GM23338 (cell line): ENCODE measurements at regions not wholly inside any gene's neighbourhood (a gene's known extent, or its start where the extent isn't known, plus 50 kb on each side); places are given as distances from the start of the nearest gene placed in this dataset.
A peak's percentile ranks its signal among the peaks of the same experiment; 100 is the strongest.
"Not testable (repeated sequence)": the region's sequence is repeated elsewhere in the genome, so short reads cannot be mapped to it uniquely, and the experiment has no call there.

Experiments used
- ATAC-seq: fragments of 200-7000 bp; cut with Tn5 transposase; 3 replicates; pipeline ENCODE4 v1.9.1; 2020
- DNase-seq: peaks from one replicate; pipeline ENCODE4 v3.0.0-alpha.2; 2015; ENCODE audit warnings: low spot score
- H2AFZ ChIP-seq: fragments of 200-600 bp; sonication (generic); 2 replicates; pipeline ENCODE4 v1.8.0; 2016; ENCODE audit warnings: antibody characterized with exemption, mild to moderate bottlenecking, moderate library complexity
- H3F3A ChIP-seq: fragments of 200-600 bp; sonication (generic); replicated peaks from 2 replicates; pipeline ENCODE4 v1.8.0; 2017; ENCODE audit warnings: antibody characterized with exemption, mixed run types, low read depth
- H3K27ac ChIP-seq: fragments of 200-600 bp; sonication (generic); 2 replicates; pipeline ENCODE4 v1.6.1; 2016; ENCODE audit warnings: low read depth
- H3K27me3 ChIP-seq: fragments of 200-600 bp; sonication (generic); 2 replicates; pipeline ENCODE4 v1.8.0; 2016; ENCODE audit warnings: mild to moderate bottlenecking, mixed run types, moderate library complexity; ENCODE audit not compliant: insufficient read depth
- H3K36me3 ChIP-seq: fragments of 200-600 bp; sonication (generic); 2 replicates; pipeline ENCODE4 v1.8.0; 2016; ENCODE audit warnings: mild to moderate bottlenecking; ENCODE audit not compliant: insufficient read depth
- H3K4me1 ChIP-seq: fragments of 200-600 bp; sonication (generic); 2 replicates; pipeline ENCODE4 v1.8.0; 2016; ENCODE audit warnings: mild to moderate bottlenecking, moderate library complexity; ENCODE audit not compliant: insufficient read depth
- H3K4me2 ChIP-seq: fragments of 200-600 bp; sonication (generic); 2 replicates; pipeline ENCODE4 v1.7.1; 2017; ENCODE audit warnings: mixed run types
- H3K4me3 ChIP-seq: fragments of 200-600 bp; sonication (generic); 2 replicates; pipeline ENCODE4 v1.6.1; 2016; ENCODE audit warnings: mixed run types
- H3K79me2 ChIP-seq: fragments of 200-600 bp; sonication (generic); replicated peaks from 2 replicates; pipeline ENCODE4 v1.8.0; 2017; ENCODE audit warnings: mild to moderate bottlenecking; ENCODE audit not compliant: insufficient read depth
- H3K9me2 ChIP-seq: fragments of 200-600 bp; sonication (generic); 2 replicates; pipeline ENCODE4 v1.8.0; 2017; ENCODE audit not compliant: insufficient read depth
- H4K20me1 ChIP-seq: fragments of 200-600 bp; sonication (generic); replicated peaks from 2 replicates; pipeline ENCODE4 v1.8.0; 2017; ENCODE audit warnings: mild to moderate bottlenecking; ENCODE audit not compliant: insufficient read depth
- H3K27ac Mint-ChIP-seq: 2 replicates; pipeline ENCODE4 v1.8.0; 2020; ENCODE audit warnings: inconsistent platforms, mild to moderate bottlenecking, moderate library complexity, mixed read lengths
- H3K27me3 Mint-ChIP-seq: 3 replicates; pipeline ENCODE4 v1.8.0; 2022; ENCODE audit warnings: low read depth, mild to moderate bottlenecking, moderate library complexity, mixed read lengths, inconsistent platforms; ENCODE audit not compliant: insufficient read depth, poor library complexity
- H3K36me3 Mint-ChIP-seq: 3 replicates; pipeline ENCODE4 v1.8.0; 2021; ENCODE audit warnings: low read depth, mild to moderate bottlenecking, inconsistent platforms, moderate library complexity, mixed read lengths
- H3K4me1 Mint-ChIP-seq: 3 replicates; pipeline ENCODE4 v1.8.0; 2020; ENCODE audit warnings: mild to moderate bottlenecking, inconsistent platforms, mixed read lengths
- H3K4me3 Mint-ChIP-seq: 3 replicates; pipeline ENCODE4 v1.8.0; 2021; ENCODE audit warnings: moderate library complexity, mild to moderate bottlenecking, inconsistent platforms, mixed read lengths
- H3K9me3 Mint-ChIP-seq: 3 replicates; pipeline ENCODE4 v1.8.0; 2020; ENCODE audit warnings: moderate library complexity, mild to moderate bottlenecking, inconsistent platforms, mixed read lengths
- CREB1 ChIP-seq: fragments of 250-450 bp; sonication (Bioruptor Pico); IDR thresholded peaks from 2 replicates; pipeline ENCODE4 v1.5.0; 2020; ENCODE audit warnings: low read depth, mild to moderate bottlenecking, moderate library complexity
- EZH2 ChIP-seq: fragments of 200-600 bp; sonication (generic); IDR thresholded peaks from one replicate; pipeline ENCODE4 v1.8.0; 2017; ENCODE audit warnings: antibody characterized with exemption, mild to moderate bottlenecking, low read depth; ENCODE audit not compliant: unreplicated experiment
- EZH2phosphoT487 ChIP-seq: fragments of 200-600 bp; sonication (generic); IDR thresholded peaks from one replicate; pipeline ENCODE4 v1.8.1; 2018; ENCODE audit warnings: antibody characterized with exemption; ENCODE audit not compliant: unreplicated experiment
- POLR2AphosphoS5 ChIP-seq: IDR thresholded peaks from 2 replicates; pipeline ENCODE4 v1.6.1; 2016; ENCODE audit warnings: antibody characterized with exemption, low read depth
- STAT1 ChIP-seq: IDR thresholded peaks from one replicate; pipeline ENCODE4 v1.6.1; 2016; ENCODE audit warnings: antibody characterized with exemption; ENCODE audit not compliant: unreplicated experiment
- ZNF331 ChIP-seq: fragments of 250-450 bp; sonication (Bioruptor Pico); IDR thresholded peaks from 2 replicates; pipeline ENCODE4 v1.5.0; 2020; ENCODE audit warnings: low read depth, mild to moderate bottlenecking, moderate library complexity
- TF ChIP-seq, protein P1 (sequence below): IDR thresholded peaks from one replicate; pipeline ENCODE4 v1.6.1; 2018; ENCODE audit warnings: antibody characterized with exemption; ENCODE audit not compliant: unreplicated experiment

DNA sequence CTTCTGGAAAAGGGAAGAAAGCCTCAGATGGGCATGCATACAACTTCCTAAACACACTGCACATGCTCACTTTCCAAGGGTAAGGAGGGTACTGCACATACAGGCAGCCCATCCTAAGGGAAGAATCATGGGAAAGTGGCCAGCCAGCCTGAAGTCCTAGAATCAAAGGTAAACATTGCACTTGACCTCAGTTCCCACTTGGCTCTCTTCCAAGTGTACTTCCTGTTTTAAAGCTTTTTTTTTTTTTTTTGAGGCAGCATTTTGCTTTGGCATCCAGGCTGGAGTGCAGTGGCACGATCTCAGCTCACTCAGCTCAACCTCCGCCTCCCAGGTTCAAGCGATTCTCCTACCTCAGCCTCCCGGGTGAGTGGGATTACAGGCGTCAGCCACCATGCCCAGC lies 225.3 kb upstream of the EPHA7 start:
- no peaks in the 10 kb centered on the region for H3K9me2 ChIP-seq
- no peak overlapping the region for H3K4me3 ChIP-seq
- no peaks in the 10 kb centered on the region for H3K4me1 ChIP-seq
- no peaks in the 10 kb centered on the region for H3K27me3 ChIP-seq
- DNase-seq (no peak), ATAC-seq (no peak)
- TF ChIP-seq, protein P1, sequence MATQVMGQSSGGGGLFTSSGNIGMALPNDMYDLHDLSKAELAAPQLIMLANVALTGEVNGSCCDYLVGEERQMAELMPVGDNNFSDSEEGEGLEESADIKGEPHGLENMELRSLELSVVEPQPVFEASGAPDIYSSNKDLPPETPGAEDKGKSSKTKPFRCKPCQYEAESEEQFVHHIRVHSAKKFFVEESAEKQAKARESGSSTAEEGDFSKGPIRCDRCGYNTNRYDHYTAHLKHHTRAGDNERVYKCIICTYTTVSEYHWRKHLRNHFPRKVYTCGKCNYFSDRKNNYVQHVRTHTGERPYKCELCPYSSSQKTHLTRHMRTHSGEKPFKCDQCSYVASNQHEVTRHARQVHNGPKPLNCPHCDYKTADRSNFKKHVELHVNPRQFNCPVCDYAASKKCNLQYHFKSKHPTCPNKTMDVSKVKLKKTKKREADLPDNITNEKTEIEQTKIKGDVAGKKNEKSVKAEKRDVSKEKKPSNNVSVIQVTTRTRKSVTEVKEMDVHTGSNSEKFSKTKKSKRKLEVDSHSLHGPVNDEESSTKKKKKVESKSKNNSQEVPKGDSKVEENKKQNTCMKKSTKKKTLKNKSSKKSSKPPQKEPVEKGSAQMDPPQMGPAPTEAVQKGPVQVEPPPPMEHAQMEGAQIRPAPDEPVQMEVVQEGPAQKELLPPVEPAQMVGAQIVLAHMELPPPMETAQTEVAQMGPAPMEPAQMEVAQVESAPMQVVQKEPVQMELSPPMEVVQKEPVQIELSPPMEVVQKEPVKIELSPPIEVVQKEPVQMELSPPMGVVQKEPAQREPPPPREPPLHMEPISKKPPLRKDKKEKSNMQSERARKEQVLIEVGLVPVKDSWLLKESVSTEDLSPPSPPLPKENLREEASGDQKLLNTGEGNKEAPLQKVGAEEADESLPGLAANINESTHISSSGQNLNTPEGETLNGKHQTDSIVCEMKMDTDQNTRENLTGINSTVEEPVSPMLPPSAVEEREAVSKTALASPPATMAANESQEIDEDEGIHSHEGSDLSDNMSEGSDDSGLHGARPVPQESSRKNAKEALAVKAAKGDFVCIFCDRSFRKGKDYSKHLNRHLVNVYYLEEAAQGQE, result no peak
- TF ChIP-seq EZH2, result no peak
- TF ChIP-seq POLR2AphosphoS5, result no peak
- no peak for TF ChIP-seq CREB1 (CRISPR knock-in tag)
- no peak for TF ChIP-seq ZNF331 (CRISPR knock-in tag)
- no peak for TF ChIP-seq STAT1
- H3K27ac Mint-ChIP-seq, result no peak overlapping the region
- H3K79me2 ChIP-seq, result no peaks in the 10 kb centered on the region
- H3K27me3 Mint-ChIP-seq, result no peaks in the 10 kb centered on the region
- no peaks in the 10 kb centered on the region for H3K36me3 ChIP-seq
- no peak overlapping the region for H3K27ac ChIP-seq
- no peak overlapping the region for H3K4me3 Mint-ChIP-seq
- H3K4me1 Mint-ChIP-seq, result no peaks in the 10 kb centered on the region
- no peaks in the 10 kb centered on the region for H4K20me1 ChIP-seq
- 0 out of 2 replicates have a peak overlapping the region, but pooled peaks have one; percentile 8 for H2AFZ ChIP-seq
- H3K36me3 Mint-ChIP-seq, result no peaks in the 10 kb centered on the region
- no peak overlapping the region for H3K4me2 ChIP-seq
- peaks cover 2% of the 10 kb centered on the region; the same call in 1 of the 3 replicates for H3K9me3 Mint-ChIP-seq
- H3F3A ChIP-seq, result no peaks in the 10 kb centered on the region

- no peaks in the 10 kb centered on the region for H3K36me3 ChIP-seq
- Mint-ChIP-seq H3K27me3 (no peaks in the 10 kb centered on the region), H3K4me3 (no peak overlapping the region), H3K36me3 (no peaks in the 10 kb centered on the region), H3K4me1 (peaks cover 9% of the 10 kb centered on the region), H3K9me3 (no peaks in the 10 kb centered on the region), H3K27ac (no peak overlapping the region)
- no peak for TF ChIP-seq EZH2phosphoT487
- no peak overlapping the region for H2AFZ ChIP-seq
- DNase-seq (no peak), ATAC-seq (no peak)
- H3K27me3 ChIP-seq, result no peaks in the 10 kb centered on the region
- no peaks in the 10 kb centered on the region for H3K9me2 ChIP-seq
- H3K79me2 ChIP-seq, result no peaks in the 10 kb centered on the region
- H3K4me3 ChIP-seq, result no peak overlapping the region
- H3K27ac ChIP-seq, result no peak overlapping the region
- H4K20me1 ChIP-seq, result no peaks in the 10 kb centered on the region
- no peak overlapping the region for H3K4me2 ChIP-seq
- H3K4me1 ChIP-seq, result peaks cover 5% of the 10 kb centered on the region; the same call in 1 of the 2 replicates
- H3F3A ChIP-seq, result no peaks in the 10 kb centered on the region
These were observed 219.8 kb upstream of the EPHA7 start for GRCh38 chr6:93639126-93639525.

- not testable (repeated sequence) for ATAC-seq, H4K20me1 ChIP-seq, H3F3A ChIP-seq, H3K4me1 ChIP-seq, H3K9me3 Mint-ChIP-seq, H3K4me1 Mint-ChIP-seq, H3K9me2 ChIP-seq, H3K4me3 Mint-ChIP-seq, H3K36me3 ChIP-seq, H3K27me3 Mint-ChIP-seq, H3K27me3 ChIP-seq, H3K79me2 ChIP-seq, H3K36me3 Mint-ChIP-seq
- DNase-seq, result peak; percentile 33
- H2AFZ ChIP-seq, result peak overlapping the region; percentile 76; the same call in 1 of the 2 replicates
- peak overlapping the region; percentile 51 for H3K4me3 ChIP-seq
- peak overlapping the region; percentile 76 for H3K4me2 ChIP-seq
- H3K27ac Mint-ChIP-seq, result peak overlapping the region; percentile 48; the same call in 1 of the 2 replicates
- peak overlapping the region; percentile 53; the same call in 1 of the 2 replicates for H3K27ac ChIP-seq
These were observed 217.8 kb upstream of the EPHA7 start for GRCh38 chr6:93636987-93637664.
